HG03103 (cell line): ENCODE measurements at regions not wholly inside any gene's neighbourhood (a gene's known extent, or its start where the extent isn't known, plus 50 kb on each side); places are given as distances from the start of the nearest gene placed in this dataset.
"Not testable (repeated sequence)": the region's sequence is repeated elsewhere in the genome, so short reads cannot be mapped to it uniquely, and the experiment has no call there.

Experiments
- ATAC-seq: cut with Tn5 transposase; IDR thresholded peaks from one replicate; pipeline ENCODE4 v1.9.1; 2021; ENCODE audit warnings: low read depth; ENCODE audit not compliant: unreplicated experiment

- no peak for ATAC-seq
Measured at GRCh38 chr10:118436742-118437141, 94.6 kb upstream of the FAM204A start.

- no peak for ATAC-seq
Measured at GRCh38 chr10:118430190-118430589, 88.1 kb upstream of the FAM204A start.

- ATAC-seq: peak; percentile 97
Measured at GRCh38 chr10:118423800-118424442, 81.8 kb upstream of the FAM204A start.

- no peak for ATAC-seq
Measured at GRCh38 chr10:118422241-118422640, 80.1 kb upstream of the FAM204A start.

DNA sequence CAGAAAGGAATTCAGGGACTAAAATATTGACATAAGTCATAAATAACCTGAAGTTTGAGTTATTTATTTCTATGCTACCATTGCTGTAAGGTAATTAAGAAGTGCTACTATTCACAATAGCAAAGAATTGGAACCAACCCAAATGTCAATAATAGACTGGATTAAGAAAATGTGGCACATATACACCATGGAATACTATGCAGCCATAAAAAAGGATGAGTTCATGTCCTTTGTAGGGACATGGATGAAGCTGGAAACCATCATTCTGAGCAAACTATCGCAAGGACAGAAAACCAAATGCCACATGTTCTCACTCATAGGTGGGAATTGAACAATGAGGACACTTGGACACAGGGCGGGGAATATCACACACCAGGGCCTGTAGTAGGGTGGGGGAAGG lies 77.9 kb upstream of the FAM204A start:
- not testable (repeated sequence) for ATAC-seq

GRCh38 chr10:118412932-118413331 lies 70.8 kb upstream of the FAM204A start:
- no peak for ATAC-seq

DNA sequence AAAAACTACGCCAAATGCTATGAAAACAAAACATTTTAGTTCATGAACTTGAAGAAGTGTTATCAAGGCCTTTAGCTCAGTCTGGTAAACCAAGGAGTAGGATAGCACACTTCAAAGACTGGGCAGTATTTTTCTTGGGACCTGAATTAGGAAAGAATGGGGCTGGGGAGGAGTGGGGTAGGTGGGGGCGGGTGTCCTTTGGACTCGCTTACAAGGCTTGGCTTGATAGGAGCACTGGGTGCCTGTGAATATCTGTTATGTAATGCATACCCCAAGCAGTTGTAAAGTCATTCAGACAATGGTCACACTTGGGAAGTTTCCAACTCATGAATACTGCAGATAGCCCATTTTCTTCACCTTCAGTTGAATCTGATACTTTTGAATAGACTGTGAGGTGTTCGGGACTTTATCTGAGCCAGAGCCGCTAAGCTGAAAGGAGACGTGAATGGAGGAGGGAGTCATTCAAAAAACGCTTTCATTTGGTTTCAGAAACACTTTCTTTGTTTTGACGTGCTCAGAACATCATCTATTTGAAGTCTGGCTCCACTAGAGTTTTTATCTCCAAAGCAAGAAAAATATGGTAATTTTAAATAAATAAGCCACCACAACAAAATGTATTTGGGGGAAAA lies 70.1 kb upstream of the FAM204A start:
- ATAC-seq: no peak

- ATAC-seq: no peak
Measured at GRCh38 chr10:118409295-118409694, 67.2 kb upstream of the FAM204A start.

GRCh38 chr10:118408181-118408580 lies 66.1 kb upstream of the FAM204A start:
- ATAC-seq: no peak

DNA sequence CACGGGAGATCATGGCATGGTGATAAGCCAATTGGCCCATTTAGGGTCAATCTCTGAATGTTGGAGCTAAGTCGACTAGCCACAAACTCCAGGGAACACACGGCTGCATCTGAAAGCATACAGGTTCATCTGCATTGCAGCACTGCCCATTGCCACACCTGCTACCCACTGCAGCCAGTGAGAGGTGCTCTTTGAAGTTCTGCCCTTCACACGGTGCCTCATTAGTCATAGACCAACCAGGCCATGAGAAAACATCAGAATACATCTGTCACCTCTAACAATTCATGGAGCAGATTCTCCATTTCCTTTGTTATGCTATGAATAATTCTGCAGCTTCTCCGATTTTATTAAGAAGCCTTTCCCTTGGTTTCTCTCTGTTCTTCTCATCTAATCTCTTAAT lies 65.7 kb upstream of the FAM204A start:
- ATAC-seq: no peak

DNA sequence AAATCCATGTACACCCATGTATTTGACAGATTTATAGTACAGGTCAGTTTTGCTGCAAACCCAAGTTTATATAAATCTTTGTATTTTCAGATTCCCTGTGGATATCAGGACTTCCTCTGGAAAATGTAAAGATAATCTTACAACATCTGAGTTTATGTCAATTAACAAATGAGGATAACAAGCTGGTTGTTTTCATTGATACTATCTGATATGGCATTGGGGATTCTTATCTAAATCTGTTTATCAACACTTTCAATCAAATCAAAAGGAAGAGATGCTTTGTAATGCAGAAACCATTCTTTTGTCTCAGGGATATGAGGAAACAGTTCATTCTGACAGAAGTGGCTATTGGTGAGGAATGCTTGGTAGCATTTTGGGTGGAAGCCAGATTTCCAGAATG lies 64.9 kb upstream of the FAM204A start:
- no peak for ATAC-seq

- ATAC-seq: no peak
Measured at GRCh38 chr10:118405928-118406327, 63.8 kb upstream of the FAM204A start.

GRCh38 chr10:118403967-118404366 lies 61.8 kb upstream of the FAM204A start:
- no peak for ATAC-seq

DNA sequence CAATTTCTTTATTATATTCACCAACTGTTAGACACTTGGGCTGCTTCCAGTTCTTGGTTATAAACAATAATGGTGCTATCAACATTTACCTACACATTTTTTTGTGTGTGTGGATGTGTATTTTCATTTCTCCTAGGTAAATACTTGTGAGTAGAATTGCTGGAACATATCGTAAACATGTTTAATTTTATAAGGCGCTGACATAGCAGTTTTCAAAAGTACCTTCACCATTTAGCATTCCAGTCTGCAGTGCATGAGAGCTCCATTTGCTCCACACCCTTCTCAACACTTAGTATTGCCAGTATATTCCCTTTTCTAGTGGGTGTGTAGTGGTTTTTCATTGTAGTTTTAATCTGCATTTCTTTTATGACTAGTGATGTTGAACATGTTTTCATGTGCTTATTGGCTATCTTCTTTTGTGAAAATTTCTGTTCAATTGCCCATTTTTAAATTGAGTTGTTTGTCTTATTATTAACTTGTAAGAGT lies 59.6 kb upstream of the FAM204A start:
- ATAC-seq: no peak

DNA sequence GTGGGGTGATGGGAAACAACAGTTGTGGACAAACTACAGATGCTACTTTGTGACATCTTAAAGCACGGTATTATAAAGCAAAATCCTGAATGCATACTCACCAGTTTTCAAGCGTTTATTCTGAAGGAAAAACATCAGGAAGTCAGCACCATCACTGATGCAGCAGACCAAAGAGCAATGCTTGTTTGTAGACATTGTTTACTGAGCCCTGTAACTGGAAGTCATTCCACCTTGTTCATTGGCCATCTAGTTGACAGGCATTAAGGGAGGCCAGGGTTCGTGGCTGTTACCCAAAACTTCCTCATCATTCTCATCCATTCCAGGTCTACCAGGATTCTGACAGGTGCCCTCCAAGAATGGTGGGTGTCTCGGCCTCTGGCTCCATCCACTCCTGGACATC lies 55.3 kb upstream of the FAM204A start:
- no peak for ATAC-seq

GRCh38 chr10:118395947-118396346 lies 53.8 kb upstream of the FAM204A start:
- ATAC-seq: no peak

GRCh38 chr10:118394301-118395200 lies 52.4 kb upstream of the FAM204A start:
- ATAC-seq: no peak

GRCh38 chr10:118392761-118393160 lies 50.6 kb upstream of the FAM204A start:
- no peak for ATAC-seq
